ENCODE measurements at regions not wholly inside any gene's neighbourhood (a gene's known extent, or its start where the extent isn't known, plus 50 kb on each side); places are given as distances from the start of the nearest gene placed in this dataset.

GRCh38 chr5:56501781-56502557 lies 268.8 kb upstream of the ANKRD55 start (continued):
- TF ChIP-seq TAL1 (IDR thresholded peaks at IDR 0.05) (peak; percentile 32; the same call in 1 of the 2 replicates), SOX6 (IDR thresholded peaks at IDR 0.05) (peak; percentile 84), SREBF1 (IDR thresholded peaks at IDR 0.05; ENCODE audit: borderline replicate concordance, low read depth, low read length) (no peak), HDAC6 (IDR thresholded peaks at IDR 0.05; ENCODE audit: low read depth, low read length) (no peak), PHTF2 (CRISPR knock-in tag; IDR thresholded peaks at IDR 0.05) (no peak), ETV5 (CRISPR knock-in tag; IDR thresholded peaks at IDR 0.05; ENCODE audit: low read depth) (no peak), BMI1 (IDR thresholded peaks at IDR 0.05; ENCODE audit: low read length) (no peak), ATF2 (CRISPR knock-in tag; IDR thresholded peaks at IDR 0.05) (no peak), ZNF253 (CRISPR knock-in tag; conservative IDR thresholded peaks at IDR 0.05) (no peak), ZNF431 (CRISPR knock-in tag; IDR thresholded peaks at IDR 0.05) (no peak), HMGN3 (IDR thresholded peaks at IDR 0.05; ENCODE audit: borderline replicate concordance, extremely low read depth, insufficient read length, low read depth, low read length) (no peak), ZNF133 (CRISPR knock-in tag; IDR thresholded peaks at IDR 0.05) (no peak), EGR1 (conservative IDR thresholded peaks at IDR 0.05) (no peak), TEAD4 (IDR thresholded peaks at IDR 0.05; ENCODE audit: low read length) (peak; percentile 15; the same call in 1 of the 2 replicates), TEAD4 (CRISPR knock-in tag; IDR thresholded peaks at IDR 0.05; ENCODE audit: borderline replicate concordance) (no peak), GABPB2 (CRISPR knock-in tag; conservative IDR thresholded peaks at IDR 0.05) (no peak), NR0B1 (IDR thresholded peaks at IDR 0.05; ENCODE audit: partially characterized antibody) (no peak), TEAD1 (CRISPR knock-in tag; IDR thresholded peaks at IDR 0.05) (no peak), TBL1XR1 (IDR thresholded peaks at IDR 0.05; ENCODE audit: low read length in 2 of 2) (peak in 1 of 2 experiments; percentile 51; a peak in 1 of 4 replicates), ZHX1 (conservative IDR thresholded peaks at IDR 0.05; ENCODE audit: low read length) (no peak), CTBP1 (IDR thresholded peaks at IDR 0.05; ENCODE audit: borderline replicate concordance) (peak; percentile 52; the same call in 1 of the 2 replicates), ZNF586 (CRISPR knock-in tag; conservative IDR thresholded peaks at IDR 0.05) (no peak), NBN (IDR thresholded peaks at IDR 0.05; ENCODE audit: low read depth) (no peak), KLF16 (IDR thresholded peaks at IDR 0.05) (peak; percentile 12; the same call in 1 of the 2 replicates), ZSCAN32 (CRISPR knock-in tag; IDR thresholded peaks at IDR 0.05) (no peak)

All from K562 (cell line).